IMR-90 (cell line): ENCODE measurements at regions not wholly inside any gene's neighbourhood (a gene's known extent, or its start where the extent isn't known, plus 50 kb on each side); places are given as distances from the start of the nearest gene placed in this dataset.

Experiments used
- SMC3 ChIP-seq: fragments of 150-350 bp; IDR thresholded peaks from 2 replicates; pipeline ENCODE4 v1.6.1; 2016; ENCODE audit warnings: low read depth, mild to moderate bottlenecking, antibody characterized with exemption, low read length, moderate library complexity
- TF ChIP-seq, protein P1 (sequence below): conservative IDR thresholded peaks from 2 replicates; pipeline ENCODE4 v1.5.1; 2012; ENCODE audit warnings: mild to moderate bottlenecking, low read depth, low read length, improper control_type of control experiment

GRCh38 chr14:76694106-76694505, 67.2 kb upstream of the VASH1 start:
- no peak for TF ChIP-seq SMC3
- TF ChIP-seq, protein P1, sequence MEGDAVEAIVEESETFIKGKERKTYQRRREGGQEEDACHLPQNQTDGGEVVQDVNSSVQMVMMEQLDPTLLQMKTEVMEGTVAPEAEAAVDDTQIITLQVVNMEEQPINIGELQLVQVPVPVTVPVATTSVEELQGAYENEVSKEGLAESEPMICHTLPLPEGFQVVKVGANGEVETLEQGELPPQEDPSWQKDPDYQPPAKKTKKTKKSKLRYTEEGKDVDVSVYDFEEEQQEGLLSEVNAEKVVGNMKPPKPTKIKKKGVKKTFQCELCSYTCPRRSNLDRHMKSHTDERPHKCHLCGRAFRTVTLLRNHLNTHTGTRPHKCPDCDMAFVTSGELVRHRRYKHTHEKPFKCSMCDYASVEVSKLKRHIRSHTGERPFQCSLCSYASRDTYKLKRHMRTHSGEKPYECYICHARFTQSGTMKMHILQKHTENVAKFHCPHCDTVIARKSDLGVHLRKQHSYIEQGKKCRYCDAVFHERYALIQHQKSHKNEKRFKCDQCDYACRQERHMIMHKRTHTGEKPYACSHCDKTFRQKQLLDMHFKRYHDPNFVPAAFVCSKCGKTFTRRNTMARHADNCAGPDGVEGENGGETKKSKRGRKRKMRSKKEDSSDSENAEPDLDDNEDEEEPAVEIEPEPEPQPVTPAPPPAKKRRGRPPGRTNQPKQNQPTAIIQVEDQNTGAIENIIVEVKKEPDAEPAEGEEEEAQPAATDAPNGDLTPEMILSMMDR, result no peak
